ENCODE measurements at regions not wholly inside any gene's neighbourhood (a gene's known extent, or its start where the extent isn't known, plus 50 kb on each side); places are given as distances from the start of the nearest gene placed in this dataset.
"Not testable (repeated sequence)": the region's sequence is repeated elsewhere in the genome, so short reads cannot be mapped to it uniquely, and the experiment has no call there.

- DNase-seq (ENCODE audit: low read depth in 1 of 2, low spot score in 1 of 2); H3K4me3 ChIP-seq (replicated peaks; ENCODE audit: insufficient read depth, low read length); H3K27ac ChIP-seq (replicated peaks); H3K27me3 ChIP-seq (ENCODE audit: insufficient read depth, poor library complexity, severe bottlenecking): not testable (repeated sequence)
Observed at GRCh38 chr12:127608359-127608758, 658.6 kb upstream of the TMEM132C start.

- DNase-seq (ENCODE audit: low read depth in 1 of 2, low spot score in 1 of 2) = no peak
- H3K27ac ChIP-seq (replicated peaks) = no peak overlapping the region
- H3K27me3 ChIP-seq (ENCODE audit: insufficient read depth, poor library complexity, severe bottlenecking) = no peaks in the 10 kb centered on the region
- no peak for TF ChIP-seq SPI1 (IDR thresholded peaks at IDR 0.05; ENCODE audit: borderline replicate concordance, low read depth)
- TF ChIP-seq POLR2AphosphoS5 (IDR thresholded peaks at IDR 0.05; ENCODE audit: low read depth) = no peak
- no peak for TF ChIP-seq CTCF (IDR thresholded peaks at IDR 0.05; ENCODE audit: insufficient read depth, low read length)
- TF ChIP-seq REST (IDR thresholded peaks at IDR 0.05; ENCODE audit: insufficient replicate concordance, low read depth) = no peak
- no peak for TF ChIP-seq GABPA (IDR thresholded peaks at IDR 0.05; ENCODE audit: low read depth)
- H3K4me3 ChIP-seq (replicated peaks; ENCODE audit: insufficient read depth, low read length) = no peak overlapping the region
Observed at GRCh38 chr12:127613056-127613455, 653.9 kb upstream of the TMEM132C start.

- no peak for DNase-seq (ENCODE audit: low read depth in 1 of 2, low spot score in 1 of 2)
- no peak overlapping the region for H3K27ac ChIP-seq (replicated peaks)
- TF ChIP-seq GABPA (IDR thresholded peaks at IDR 0.05; ENCODE audit: low read depth) (no peak), POLR2AphosphoS5 (IDR thresholded peaks at IDR 0.05; ENCODE audit: low read depth) (no peak), REST (IDR thresholded peaks at IDR 0.05; ENCODE audit: insufficient replicate concordance, low read depth) (no peak), SPI1 (IDR thresholded peaks at IDR 0.05; ENCODE audit: borderline replicate concordance, low read depth) (no peak), CTCF (IDR thresholded peaks at IDR 0.05; ENCODE audit: insufficient read depth, low read length) (no peak)
- no peak overlapping the region for H3K4me3 ChIP-seq (replicated peaks; ENCODE audit: insufficient read depth, low read length)
- H3K27me3 ChIP-seq (ENCODE audit: insufficient read depth, poor library complexity, severe bottlenecking) = no peaks in the 10 kb centered on the region
Observed at GRCh38 chr12:127619869-127620734, 646.9 kb upstream of the TMEM132C start.

GRCh38 chr12:127620735-127621355 is 646.1 kb upstream of the TMEM132C start:
- DNase-seq (ENCODE audit: low read depth in 1 of 2, low spot score in 1 of 2) = no peak
- TF ChIP-seq GABPA (IDR thresholded peaks at IDR 0.05; ENCODE audit: low read depth) = no peak
- TF ChIP-seq CTCF (IDR thresholded peaks at IDR 0.05; ENCODE audit: insufficient read depth, low read length) = no peak
- no peak for TF ChIP-seq POLR2AphosphoS5 (IDR thresholded peaks at IDR 0.05; ENCODE audit: low read depth)
- TF ChIP-seq REST (IDR thresholded peaks at IDR 0.05; ENCODE audit: insufficient replicate concordance, low read depth) = no peak
- TF ChIP-seq SPI1 (IDR thresholded peaks at IDR 0.05; ENCODE audit: borderline replicate concordance, low read depth) = no peak
- H3K27ac ChIP-seq (replicated peaks) = no peak overlapping the region

More at GRCh38 chr12:127620735-127621355, 646.1 kb upstream of the TMEM132C start:
- Histone ChIP-seq H3K4me3 (replicated peaks; ENCODE audit: insufficient read depth, low read length) (no peak overlapping the region), H3K27me3 (ENCODE audit: insufficient read depth, poor library complexity, severe bottlenecking) (no peaks in the 10 kb centered on the region)

Data from HL-60 (cell line).